Stimulated activated CD4-positive, alpha-beta T cell treated with anti-CD3 and anti-CD28 coated beads, Interleukin-15, amount 100 ng/mL, for 24 hours (primary cell): ENCODE measurements at regions not wholly inside any gene's neighbourhood (a gene's known extent, or its start where the extent isn't known, plus 50 kb on each side); places are given as distances from the start of the nearest gene placed in this dataset.

Experiments
- DNase-seq: peaks from one replicate; pipeline ENCODE4 v3.0.0-alpha.2; 2020

DNA sequence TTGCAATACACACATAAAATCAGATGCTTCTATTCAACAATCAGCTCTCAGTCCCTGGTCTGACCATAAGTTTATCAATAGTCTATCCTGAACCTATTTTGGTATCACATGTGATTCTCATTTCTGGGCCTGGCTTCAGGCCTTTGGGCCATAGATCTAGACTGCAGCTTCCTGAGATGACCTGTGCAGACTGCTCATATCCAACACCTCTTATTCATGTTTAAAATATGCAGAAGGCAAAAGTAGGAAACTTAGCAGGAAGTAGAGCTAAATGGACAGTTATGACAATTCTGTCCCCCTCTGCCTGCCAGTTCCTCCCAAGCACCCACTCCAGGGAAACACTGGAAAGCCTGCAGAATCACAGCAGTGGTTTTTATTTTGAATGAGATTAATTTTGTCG is 53.3 kb downstream of the C7orf25 start:
- no peak for DNase-seq

DNA sequence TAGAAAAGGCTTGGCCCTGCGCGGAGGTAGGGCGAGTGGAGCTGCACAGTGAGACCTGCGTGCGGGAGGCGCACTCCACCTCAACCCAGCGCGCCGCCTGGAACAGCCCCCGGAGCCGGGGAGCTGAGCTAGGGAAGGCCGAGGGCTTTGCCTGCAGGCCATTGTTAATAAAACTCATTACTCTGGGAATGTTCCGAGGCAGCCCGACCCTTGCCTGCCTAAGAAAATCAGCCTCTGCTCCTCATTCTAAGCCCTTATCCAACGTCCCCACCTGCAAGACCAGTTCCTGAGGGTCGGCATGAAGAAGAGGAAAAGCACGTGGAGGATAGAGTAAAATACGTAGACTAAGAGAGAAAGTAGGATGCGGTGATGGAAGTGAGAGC is 55.3 kb downstream of the C7orf25 start:
- DNase-seq: no peak

DNA sequence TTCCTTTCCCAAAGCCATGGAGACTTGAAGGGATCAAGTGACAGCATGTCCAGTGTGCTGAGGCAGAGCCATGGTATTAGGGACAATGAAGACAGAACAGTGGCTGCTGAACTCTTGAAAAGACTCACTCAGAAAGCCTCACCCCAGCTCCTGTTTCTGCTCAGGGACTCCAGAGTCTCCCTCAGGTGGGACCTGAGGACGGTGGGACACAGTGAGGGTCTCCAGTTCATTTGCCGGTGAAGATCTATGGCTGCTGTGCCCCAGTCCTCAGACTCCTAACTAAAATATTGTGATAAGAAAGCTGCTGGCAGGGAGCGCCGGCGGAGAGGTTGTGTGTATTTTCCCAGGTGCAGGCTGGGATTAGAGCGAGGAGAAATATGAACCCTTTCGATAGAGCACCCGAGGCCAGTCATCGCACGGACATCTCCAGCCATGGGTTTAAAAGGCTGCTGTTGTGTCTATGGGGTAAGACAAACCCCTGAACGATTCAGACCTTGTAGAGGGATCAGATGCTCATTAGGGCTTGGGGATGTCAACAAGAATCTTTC is 57.2 kb downstream of the C7orf25 start:
- DNase-seq: no peak

DNA sequence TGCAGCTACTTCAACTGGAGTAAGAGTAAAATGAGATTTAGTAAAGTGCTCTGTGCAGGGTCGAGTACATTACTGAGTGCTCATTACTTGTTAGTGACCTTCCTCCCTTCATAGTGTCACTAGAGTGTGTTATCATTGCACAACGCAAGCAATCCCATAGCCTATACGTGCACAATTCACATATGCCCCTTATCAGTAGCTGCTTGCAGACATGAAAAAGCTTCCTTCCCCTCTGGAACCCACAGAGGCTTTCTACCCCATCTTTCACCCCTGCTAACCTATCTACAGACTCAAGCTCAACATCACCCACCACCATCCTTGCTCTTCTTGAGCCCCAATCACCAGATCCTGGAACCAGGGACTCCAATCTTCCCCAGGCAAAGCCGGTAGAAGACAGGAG is 59.3 kb downstream of the C7orf25 start:
- no peak for DNase-seq

DNA sequence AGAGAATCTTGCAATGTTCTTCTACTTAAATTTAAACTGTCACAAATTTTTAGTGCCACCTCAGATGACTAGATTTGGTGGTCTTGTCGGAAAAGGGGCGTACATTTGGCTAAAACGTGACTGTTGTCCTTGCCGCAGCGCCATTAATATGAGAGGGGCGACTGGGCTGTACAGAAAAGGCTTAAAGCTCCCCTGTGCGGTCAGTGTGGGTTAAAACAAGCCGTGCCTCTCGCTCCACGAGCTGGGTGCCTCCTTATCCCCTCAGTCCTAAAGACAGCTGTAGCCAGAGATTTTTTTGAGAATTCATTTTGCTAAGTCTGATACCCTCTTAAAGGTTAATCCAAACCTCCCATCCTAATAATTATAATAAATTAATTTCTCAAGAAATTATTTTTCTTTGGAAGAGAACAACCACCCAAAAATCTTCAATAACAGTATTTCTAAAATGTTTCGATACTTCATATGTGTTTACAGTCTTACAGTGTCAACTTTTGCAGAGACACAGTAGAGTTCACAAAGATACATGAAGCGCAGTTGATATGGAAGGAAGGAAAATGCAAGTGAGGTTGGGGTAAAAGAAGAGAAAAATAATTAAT is 68.6 kb downstream of the C7orf25 start:
- peak; percentile 26 for DNase-seq

DNA sequence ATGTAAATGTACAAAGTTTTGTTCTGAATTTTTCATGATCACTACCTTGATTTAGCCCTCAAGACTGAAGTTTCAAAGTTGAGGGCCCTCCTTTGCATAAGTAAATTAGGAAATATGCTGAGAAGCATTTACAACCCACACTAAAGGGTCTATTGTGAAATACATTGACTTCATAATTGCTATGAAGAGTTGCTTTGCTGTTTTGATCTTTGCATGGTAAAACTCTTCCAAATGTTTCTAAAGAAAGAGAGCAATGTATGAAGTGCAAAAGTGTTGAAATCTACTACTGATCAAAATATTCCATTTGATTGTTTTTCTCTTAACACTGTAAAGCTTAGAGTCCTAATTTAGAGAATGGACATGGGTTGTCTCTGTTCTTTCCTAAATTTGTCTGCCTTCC is 77.2 kb downstream of the C7orf25 start:
- no peak for DNase-seq

DNA sequence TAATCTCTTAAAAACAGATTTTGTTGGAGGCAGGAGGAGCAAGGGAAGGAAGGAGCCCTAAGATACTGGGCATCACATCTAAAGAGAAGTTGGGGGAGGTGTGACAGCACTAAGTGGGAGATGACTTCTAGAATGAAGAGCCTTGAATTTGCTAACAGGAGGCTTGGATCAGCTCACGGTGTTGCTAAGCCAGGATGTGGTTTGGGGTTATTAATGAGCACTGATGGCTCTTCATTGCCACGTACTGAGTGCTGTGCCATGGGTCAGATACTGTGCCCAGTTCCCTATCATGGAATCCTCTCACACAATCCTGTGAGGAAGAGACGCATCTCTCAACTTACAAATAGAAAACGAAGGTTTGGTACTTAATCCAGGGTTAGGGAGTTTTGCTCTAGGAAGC is 78.5 kb downstream of the C7orf25 start:
- no peak for DNase-seq

DNA sequence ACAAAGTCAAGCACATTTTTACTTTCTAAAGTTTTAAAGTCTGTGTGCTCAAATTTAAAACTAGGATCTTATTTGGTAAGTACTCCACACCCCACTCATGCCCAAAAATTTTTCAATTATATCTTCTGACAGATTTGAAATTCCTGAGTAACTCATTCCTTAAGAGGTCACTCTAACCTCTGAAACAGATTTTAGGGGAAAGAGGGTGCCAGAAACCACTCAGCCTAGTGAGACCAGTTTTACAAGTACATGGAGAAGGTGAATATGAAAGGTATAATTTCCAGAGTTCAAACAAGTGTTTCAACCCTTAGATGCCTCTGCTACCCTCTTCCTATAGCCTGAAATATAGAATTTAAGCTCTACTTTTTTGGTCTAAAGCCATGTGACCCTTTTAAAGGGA is 79.2 kb downstream of the C7orf25 start:
- DNase-seq: no peak

DNA sequence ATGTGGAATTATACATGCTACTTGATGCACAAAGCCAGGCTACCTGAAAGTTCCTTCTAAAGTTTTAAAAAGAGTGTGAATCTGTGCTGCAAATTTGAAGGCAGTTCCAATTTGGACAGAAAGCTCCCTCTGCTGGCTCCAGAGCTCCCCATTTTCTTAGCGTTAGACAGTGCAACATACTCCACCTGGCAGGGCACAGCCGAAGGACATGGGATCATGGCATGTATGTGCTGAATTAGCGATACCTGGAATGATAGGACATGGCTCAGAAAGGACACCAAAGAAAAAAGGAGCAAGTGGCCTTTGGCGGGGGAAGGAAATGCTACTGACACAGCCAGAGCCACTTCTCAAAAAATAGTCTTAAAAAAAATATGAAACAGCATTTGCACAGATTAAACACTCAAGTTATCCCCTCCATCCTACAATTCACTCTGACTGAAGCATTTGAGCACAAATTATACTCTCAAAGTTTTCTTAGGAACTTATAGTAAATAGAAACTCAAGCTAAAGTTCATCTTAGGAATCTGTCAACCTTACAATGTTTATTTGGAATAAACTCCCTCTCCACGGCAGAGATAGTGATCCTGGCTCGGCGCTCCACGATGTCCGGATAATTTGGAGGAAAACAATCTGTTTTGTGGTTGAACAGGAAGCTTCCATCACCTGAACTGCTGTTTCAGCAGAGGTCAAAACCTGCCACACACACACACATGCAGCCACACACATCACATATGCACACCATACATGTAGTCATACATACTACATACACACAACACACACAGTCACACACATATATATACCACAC is 80.0 kb downstream of the C7orf25 start:
- no peak for DNase-seq

DNA sequence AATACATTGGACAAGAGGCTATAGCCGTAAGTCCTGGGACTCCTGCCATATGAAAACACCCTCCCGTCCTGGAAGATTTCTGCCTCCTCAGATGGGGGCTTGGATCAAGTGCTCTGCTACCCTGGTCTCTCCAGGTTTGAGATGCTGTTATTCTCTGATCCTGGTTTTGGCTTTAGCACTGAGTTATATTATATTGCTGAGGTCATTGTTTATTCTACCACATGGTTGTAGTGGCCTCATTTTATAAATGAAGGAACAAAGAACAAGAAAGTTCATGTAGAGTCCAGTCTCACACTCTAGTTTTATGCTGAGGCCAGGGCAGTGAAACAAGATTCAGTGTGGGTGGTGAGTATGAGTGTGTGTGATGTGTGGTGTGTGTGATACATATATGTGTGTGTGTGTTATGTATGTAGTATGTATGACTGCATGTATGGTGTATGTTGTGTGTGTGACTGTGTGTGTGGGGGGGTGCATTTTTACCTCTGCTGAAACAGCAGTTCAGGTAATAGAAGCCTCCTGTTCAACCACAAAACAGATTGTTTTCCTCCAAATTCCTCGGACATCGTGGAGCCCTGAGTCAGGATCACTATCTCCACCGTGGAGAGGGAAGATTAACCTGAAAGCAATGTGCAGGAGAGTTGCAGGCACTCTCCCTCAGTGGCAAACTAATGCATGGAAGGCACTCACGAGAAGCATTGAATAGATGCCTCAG is 80.7 kb downstream of the C7orf25 start:
- no peak for DNase-seq

DNA sequence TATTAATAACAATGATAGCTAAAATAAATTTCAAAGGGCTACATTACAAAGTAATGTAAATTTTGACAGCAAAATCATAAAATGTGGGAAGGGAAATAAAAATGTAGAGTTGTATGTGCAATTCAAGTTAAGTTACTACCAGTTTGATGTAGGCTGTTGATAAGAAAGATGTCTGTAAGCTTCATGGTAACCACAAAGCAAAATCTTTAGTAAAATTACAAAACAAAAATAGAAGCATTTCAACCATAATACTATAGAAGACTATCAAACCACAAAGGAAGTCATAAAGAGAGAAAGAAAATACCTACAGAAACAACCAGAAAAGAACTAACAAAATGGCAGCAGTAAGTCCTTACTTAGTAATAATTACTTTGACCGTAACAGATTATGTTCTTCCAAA is 99.1 kb downstream of the C7orf25 start:
- no peak for DNase-seq

DNA sequence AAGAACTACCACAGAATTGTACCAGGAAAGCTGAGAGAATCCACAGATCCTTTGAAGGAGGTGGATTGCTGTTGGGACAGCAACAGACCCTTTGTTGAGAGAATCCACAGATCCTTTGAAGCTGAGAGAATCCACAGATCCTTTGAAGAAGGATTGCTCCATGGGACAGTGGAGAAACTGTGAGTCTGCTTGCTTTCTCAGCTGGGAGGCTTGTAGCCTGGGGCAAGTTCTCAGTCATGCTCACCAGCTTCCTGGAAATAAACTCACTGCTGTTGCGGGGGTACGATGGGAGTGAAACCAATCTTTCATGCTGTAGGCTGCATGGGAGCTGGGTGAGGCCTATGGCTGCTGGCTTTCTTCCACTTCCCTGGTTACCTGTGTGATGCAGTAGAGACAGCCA is 106.3 kb downstream of the C7orf25 start:
- DNase-seq: no peak

DNA sequence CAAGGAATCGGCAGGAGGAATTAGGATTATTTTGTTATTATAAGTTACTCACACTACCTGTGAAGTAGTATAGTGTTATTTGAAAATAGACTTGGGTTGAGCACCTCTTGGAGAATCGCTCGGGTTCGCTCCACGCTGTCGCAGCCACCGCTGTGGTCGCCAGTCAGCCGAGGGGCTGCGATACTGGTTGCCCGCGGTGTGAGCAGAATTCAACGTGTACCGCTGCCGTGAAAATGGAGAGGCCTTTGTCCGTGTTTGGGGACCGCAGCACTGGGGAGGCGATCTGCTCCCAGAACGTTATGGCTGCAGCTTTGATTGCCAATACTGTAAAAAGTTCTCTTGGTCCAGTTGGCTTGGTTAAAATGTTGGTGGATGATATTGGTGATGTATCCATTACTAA is 117.2 kb downstream of the C7orf25 start:
- DNase-seq: no peak

DNA sequence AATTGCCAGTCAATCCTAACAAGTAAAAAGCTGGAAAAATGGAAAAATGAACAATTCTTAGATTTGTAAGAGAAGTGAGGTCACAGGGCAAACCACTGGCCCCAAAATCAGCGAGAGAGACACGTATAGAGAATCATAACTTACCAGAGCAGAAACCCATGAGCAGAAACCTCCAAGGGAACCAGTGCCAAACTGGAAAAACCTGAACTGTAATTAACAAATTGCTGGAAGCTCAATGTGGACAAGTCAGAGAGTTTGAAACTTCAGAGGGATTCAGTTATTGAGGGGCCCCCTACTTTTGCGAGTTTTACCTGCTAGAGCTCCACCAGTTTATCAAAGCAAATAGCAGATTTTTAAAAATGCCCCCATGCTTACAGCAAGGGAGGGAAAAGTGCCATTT is 119.0 kb downstream of the C7orf25 start:
- no peak for DNase-seq

DNA sequence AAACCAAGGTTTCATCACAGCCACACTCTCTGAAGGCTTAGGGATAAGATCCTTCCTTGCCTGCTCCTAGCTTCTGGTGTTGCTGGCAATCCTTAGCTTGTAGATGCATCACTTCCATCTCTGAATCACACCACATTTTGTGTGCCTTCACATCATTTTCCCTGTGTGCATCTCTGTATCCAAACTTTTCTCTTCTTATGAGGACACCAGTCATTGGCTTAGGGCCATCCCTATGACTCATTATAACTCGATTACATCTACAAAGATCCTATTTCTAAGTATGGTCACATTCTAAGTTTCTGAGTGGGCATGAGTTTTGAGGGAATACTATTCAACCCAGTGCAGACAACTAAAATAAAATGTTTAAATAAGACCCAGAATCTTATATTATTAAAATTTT is 121.7 kb downstream of the C7orf25 start:
- DNase-seq: no peak

DNA sequence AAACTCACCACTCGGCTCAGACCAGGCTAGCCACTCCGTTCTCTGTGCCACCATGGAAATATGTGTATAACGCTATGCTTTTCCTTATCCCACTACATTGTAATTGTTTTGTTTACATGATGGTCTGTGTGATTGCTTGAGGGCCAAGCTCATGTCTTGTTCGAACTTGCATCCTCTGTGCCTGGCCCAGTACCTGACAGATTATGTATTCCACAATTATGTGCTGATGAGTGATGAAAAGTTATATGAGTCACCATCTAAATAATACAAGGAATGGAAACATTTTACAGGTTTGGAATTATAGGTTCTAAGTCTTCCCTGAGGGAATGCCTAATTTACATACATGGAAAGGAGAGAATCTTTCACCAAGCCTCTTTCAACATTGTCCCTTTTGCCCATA is 137.4 kb downstream of the C7orf25 start:
- no peak for DNase-seq

DNA sequence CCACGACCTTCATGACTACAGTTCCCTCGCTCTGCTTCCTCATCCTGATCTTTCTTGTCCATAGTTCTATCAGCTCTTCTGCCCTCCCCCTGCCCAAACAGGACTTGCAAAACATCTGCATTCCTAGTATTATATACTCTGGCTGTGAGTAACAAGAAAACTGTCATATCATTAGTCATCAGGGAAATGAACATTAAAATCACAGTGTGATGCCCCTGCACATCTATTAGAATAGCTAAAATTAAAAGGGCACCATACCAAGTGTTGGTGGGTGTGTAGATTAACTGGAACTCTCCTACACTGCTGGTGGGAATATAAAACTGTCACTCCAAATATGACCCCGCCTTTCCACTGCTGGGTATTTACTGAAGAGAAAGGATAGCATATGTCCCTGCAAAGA is 141.8 kb downstream of the C7orf25 start:
- no peak for DNase-seq

DNA sequence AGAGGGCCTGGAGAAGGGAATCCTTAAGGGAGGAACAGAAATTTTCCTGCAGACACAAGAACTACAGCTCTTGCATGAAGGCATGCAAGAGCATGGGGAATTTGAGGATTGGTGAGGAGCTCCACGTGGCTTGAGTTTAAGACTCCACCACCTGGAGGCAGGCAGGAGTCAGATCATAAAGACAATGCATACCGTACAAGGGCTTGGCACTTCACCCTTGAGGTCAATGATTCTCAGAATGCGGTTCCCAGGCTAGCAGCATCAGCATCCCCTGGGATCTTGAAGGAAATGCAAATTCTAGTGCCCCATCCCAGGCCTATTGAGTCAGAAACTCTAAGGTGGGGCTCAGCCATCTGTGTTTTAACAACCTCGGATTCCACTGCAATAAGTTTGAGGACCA is 143.8 kb downstream of the C7orf25 start:
- DNase-seq: no peak

DNA sequence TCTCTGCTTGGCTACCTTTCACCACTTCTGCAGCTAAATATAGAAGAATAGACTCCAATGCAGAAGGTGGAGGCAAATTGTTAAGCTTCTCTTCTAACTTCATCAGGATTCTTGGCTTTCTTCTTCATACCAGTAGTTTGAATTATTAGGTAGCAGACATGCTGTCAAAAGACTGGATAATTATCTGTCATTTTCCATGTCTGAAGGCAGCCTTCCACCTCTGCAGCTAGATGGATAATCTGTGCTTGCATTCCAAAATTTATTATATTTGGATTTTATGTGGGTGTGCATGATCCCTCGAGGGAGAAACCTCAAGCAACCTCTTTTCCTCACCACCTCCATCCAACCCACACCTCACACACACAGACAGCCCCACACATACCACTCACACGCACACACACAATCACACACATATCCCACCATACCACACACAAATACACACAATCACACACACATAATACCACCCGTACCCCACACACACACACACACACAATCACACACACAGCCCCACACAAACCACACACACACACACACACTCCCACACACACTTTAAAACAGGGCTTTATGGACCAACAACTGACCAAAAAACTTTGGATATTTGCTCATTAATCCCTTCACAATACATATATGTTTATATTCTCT is 145.0 kb downstream of the C7orf25 start:
- no peak for DNase-seq

DNA sequence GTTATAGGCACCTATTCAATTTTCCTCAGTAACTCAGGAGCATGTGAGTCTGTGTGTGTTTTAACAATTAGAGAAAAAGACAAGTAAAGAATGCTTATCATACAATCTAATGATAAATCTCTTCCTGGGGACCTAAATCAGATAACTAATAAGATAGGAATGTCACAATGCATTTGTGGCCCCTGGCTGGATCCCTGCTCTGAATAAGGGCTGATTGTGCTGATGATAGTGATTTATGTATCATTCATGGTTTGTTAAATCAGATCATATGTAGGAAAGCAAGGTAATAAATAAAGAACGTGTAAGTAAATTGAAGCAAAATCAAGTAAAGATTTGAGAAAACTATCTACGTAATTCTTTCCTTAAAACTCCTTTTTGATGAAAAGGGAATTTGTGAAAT is 145.9 kb downstream of the C7orf25 start:
- DNase-seq: no peak

DNA sequence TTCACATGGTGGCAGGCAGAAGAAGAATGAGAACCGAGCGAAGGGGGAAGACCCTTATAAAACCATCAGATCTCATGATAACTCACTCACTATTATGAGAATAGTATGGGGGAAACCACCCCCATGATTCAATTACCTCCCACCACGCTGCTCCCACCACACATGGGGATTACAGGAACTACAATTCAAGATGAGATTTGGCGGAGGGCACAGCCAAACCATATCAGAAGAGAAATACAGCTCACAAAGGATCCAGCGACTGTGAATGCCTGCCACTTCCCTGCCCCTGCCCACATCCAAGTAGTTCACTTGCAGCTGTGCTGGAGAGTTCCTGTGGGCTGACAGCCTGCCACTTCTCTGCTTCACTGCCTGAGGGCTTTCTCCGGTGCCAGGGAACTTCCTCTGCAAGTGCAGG is 148.7 kb downstream of the C7orf25 start:
- DNase-seq: peak; percentile 8

DNA sequence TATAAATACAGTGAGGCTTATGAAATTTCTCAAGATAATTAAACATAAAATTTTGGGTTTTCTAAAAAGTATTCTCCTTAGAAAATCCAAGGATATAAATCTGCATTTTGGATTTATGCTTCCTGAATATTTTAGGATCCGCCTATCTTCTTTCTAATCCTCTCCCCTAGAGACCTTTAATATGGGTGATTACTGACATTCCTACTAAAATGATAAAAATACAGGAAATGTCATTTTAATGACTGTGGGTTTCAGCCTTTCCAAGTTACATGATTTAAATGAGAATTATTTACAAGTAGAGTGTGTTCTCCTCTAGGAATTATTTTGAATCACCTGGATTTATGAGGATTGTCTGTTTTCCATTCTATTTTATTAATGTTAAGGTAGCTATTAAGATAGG is 150.4 kb downstream of the C7orf25 start:
- DNase-seq: no peak

DNA sequence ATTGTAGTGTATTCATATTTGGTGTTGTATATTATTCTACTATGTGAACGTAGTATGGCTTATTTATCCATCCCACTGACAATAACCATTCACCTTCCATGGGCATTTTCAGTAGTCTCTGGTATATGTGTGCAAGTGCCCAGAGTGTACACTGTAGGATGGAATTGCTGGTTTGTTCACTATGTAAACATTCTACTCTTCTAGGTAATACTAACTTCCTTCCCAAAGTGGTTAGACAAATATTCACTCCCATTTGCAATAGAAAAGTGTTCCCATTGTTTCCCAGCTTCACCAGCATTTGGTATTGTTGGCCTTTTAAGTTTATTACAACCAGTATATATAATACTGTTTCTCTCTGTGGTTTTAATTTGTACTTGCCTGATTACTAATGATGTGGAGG is 153.7 kb downstream of the C7orf25 start:
- no peak for DNase-seq

DNA sequence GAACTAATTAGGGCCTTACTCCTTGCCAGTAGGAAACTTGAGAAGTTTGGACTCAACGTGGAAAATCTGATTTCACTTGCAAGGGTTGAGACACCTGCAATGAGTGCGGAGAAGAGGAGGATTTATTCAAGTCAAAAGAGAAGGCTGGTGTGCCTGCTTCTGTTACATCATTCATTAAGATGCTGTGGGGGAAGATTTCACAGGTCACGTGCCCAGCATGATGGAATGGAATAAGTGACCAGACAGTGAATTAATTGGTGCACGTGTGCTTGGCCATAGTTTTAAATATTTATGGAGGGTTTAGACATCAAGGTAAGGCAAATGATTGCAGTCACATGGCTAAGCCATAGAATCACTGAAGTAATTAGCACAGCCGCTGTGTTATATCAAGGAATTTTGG is 155.0 kb downstream of the C7orf25 start:
- no peak for DNase-seq
